GM20000 (cell line): ENCODE measurements at regions not wholly inside any gene's neighbourhood (a gene's known extent, or its start where the extent isn't known, plus 50 kb on each side); places are given as distances from the start of the nearest gene placed in this dataset.

ENCODE experiments used
- DNase-seq: peaks from one replicate; pipeline ENCODE4 v3.0.0; 2012; ENCODE audit warnings: low spot score
- CTCF ChIP-seq: IDR thresholded peaks from 2 replicates; pipeline ENCODE4 v1.5.1; 2012; ENCODE audit warnings: mild to moderate bottlenecking, control low read depth; ENCODE audit errors: extremely low read depth, missing control alignments

GRCh38 chr1:239139801-239140200, 246.6 kb upstream of the CHRM3 start:
- DNase-seq, result no peak
- TF ChIP-seq CTCF, result no peak

GRCh38 chr1:239128541-239128940, 257.8 kb upstream of the CHRM3 start:
- no peak for TF ChIP-seq CTCF
- no peak for DNase-seq

- DNase-seq, result no peak
- TF ChIP-seq CTCF, result no peak
These were observed 259.5 kb upstream of the CHRM3 start for GRCh38 chr1:239126884-239127283.

- no peak for DNase-seq
- no peak for TF ChIP-seq CTCF
These were observed 260.5 kb upstream of the CHRM3 start for GRCh38 chr1:239125893-239126292.

GRCh38 chr1:239125027-239125426, 261.3 kb upstream of the CHRM3 start:
- no peak for DNase-seq
- no peak for TF ChIP-seq CTCF

- no peak for DNase-seq
These were observed 263.1 kb upstream of the CHRM3 start for GRCh38 chr1:239123260-239123659.

More at GRCh38 chr1:239123260-239123659, 263.1 kb upstream of the CHRM3 start:
- TF ChIP-seq CTCF, result no peak
